ENCODE measurements at regions not wholly inside any gene's neighbourhood (a gene's known extent, or its start where the extent isn't known, plus 50 kb on each side); places are given as distances from the start of the nearest gene placed in this dataset.

- no peak for TF ChIP-seq CTCF (IDR thresholded peaks at IDR 0.05; ENCODE audit: low read length)
- TF ChIP-seq EZH2 (optimal IDR thresholded peaks at IDR 0.05; ENCODE audit: low read depth, low read length) = no peak
- TF ChIP-seq EZH2phosphoT487 (IDR thresholded peaks at IDR 0.05; ENCODE audit: low read length) = no peak
Observed at GRCh38 chr5:5586721-5587120, 164.2 kb downstream of the ICE1 start.

Measured in MM.1S (cell line).